SK-N-SH (cell line): ENCODE measurements at regions not wholly inside any gene's neighbourhood (a gene's known extent, or its start where the extent isn't known, plus 50 kb on each side); places are given as distances from the start of the nearest gene placed in this dataset.

Experiments used
- CTCF ChIA-PET: fragments of 300-600, 350-600 bp; formaldehyde crosslinking; extraction: SDS; loops from one replicate; lab custom pipeline; 2021; lab: Yijun Ruan, JAX
- POLR2A ChIA-PET: fragments of 350-600 bp; sonication (Branson Sonifier 250); formaldehyde crosslinking; extraction: SDS; loops from one replicate; lab custom pipeline; 2020; ENCODE audit warnings: antibody characterized with exemption, inconsistent platforms; lab: Yijun Ruan, JAX
- DNase-seq: peaks from one replicate; pipeline ENCODE4 v3.0.0; 2012
- H2AFZ ChIP-seq: fragments of 200-600 bp; sonication (generic); 2 replicates; pipeline ENCODE4 v1.8.1; 2016; ENCODE audit warnings: antibody characterized with exemption, mild to moderate bottlenecking, low read depth
- H3F3A ChIP-seq: fragments of 200-600 bp; sonication (generic); replicated peaks from 2 replicates; pipeline ENCODE3; 2016; ENCODE audit warnings: antibody characterized with exemption, mild to moderate bottlenecking; ENCODE audit not compliant: insufficient read depth
- H3K27ac ChIP-seq, 2 experiments: fragments of 200-500 bp in 1 of 2; fragments of 200-600 bp in 1 of 2; sonication (Bioruptor generic) in 1 of 2; sonication (generic), shearing (Covaris generic) in 1 of 2; 2 replicates each; pipeline versions ENCODE4 v1.5.1 to v1.6.1; 2014 to 2016; ENCODE audit warnings: low read depth in 2 of 2, inconsistent platforms in 1 of 2, low read length in 1 of 2, mild to moderate bottlenecking in 1 of 2, mixed read lengths in 1 of 2
- H3K27me3 ChIP-seq: fragments of 200-600 bp; sonication (generic), shearing (Covaris generic); 2 replicates; pipeline ENCODE4 v1.6.1; 2016; ENCODE audit warnings: mixed run types; ENCODE audit not compliant: insufficient read depth
- H3K36me3 ChIP-seq, 2 experiments: fragments of 200-500 bp in 1 of 2; fragments of 200-600 bp in 1 of 2; sonication (Bioruptor generic) in 1 of 2; sonication (generic) in 1 of 2; replicated peaks in 1 of 2; 2 replicates each; pipeline versions ENCODE3 to v1.5.1; 2014 to 2016; ENCODE audit warnings: low read length in 1 of 2, mild to moderate bottlenecking in 1 of 2; ENCODE audit not compliant: insufficient read depth in 2 of 2, control insufficient read depth in 1 of 2
- H3K4me1 ChIP-seq, 2 experiments: fragments of 200-500 bp in 1 of 2; fragments of 200-600 bp in 1 of 2; sonication (Bioruptor generic) in 1 of 2; sonication (generic), shearing (Covaris generic) in 1 of 2; 2 replicates each; pipeline versions ENCODE4 v1.5.1 to v1.6.1; 2014 to 2016; ENCODE audit warnings: low read depth in 1 of 2, low read length in 1 of 2, mixed run types in 1 of 2; ENCODE audit not compliant: insufficient read depth in 2 of 2, control insufficient read depth in 1 of 2
- H3K4me2 ChIP-seq: fragments of 200-600 bp; sonication (generic), shearing (Covaris generic); 2 replicates; pipeline ENCODE4 v1.6.1; 2017; ENCODE audit warnings: mixed run types
- H3K4me3 ChIP-seq, 2 experiments: fragments of 200-500 bp in 1 of 2; fragments of 200-600 bp in 1 of 2; sonication (Bioruptor generic) in 1 of 2; sonication (generic), shearing (Covaris generic) in 1 of 2; 2 replicates each; pipeline versions ENCODE4 v1.5.1 to v1.8.1; 2014 to 2016; ENCODE audit warnings: low read depth in 2 of 2, inconsistent platforms in 1 of 2, low read length in 1 of 2, mild to moderate bottlenecking in 1 of 2, mixed read lengths in 1 of 2, moderate library complexity in 1 of 2
- H3K79me2 ChIP-seq: fragments of 200-600 bp; sonication (generic); 2 replicates; pipeline ENCODE4 v1.8.1; 2017; ENCODE audit warnings: mild to moderate bottlenecking; ENCODE audit not compliant: insufficient read depth
- H3K9ac ChIP-seq: fragments of 200-600 bp; sonication (generic); 2 replicates; pipeline ENCODE4 v1.6.1; 2017; ENCODE audit warnings: mixed run types
- H3K9me2 ChIP-seq: fragments of 200-600 bp; sonication (generic); 2 replicates; pipeline ENCODE4 v1.6.1; 2017; ENCODE audit warnings: mixed run types
- H3K9me3 ChIP-seq: fragments of 200-600 bp; sonication (generic); 2 replicates; pipeline ENCODE4 v1.6.1; 2017; ENCODE audit warnings: mixed run types, mild to moderate bottlenecking, moderate library complexity
- H4K20me1 ChIP-seq: fragments of 200-600 bp; sonication (generic); 2 replicates; pipeline ENCODE4 v1.6.1; 2017; ENCODE audit warnings: mild to moderate bottlenecking, mixed run types; ENCODE audit not compliant: insufficient read depth
- CHD2 ChIP-seq: fragments of 150-350 bp; IDR thresholded peaks from 2 replicates; pipeline ENCODE4 v1.6.1; 2018; ENCODE audit warnings: low read length; ENCODE audit not compliant: partially characterized antibody
- ELF1 ChIP-seq: IDR thresholded peaks from 2 replicates; pipeline ENCODE4 v1.4.0; 2012
- FOSL2 ChIP-seq: IDR thresholded peaks from 2 replicates; pipeline ENCODE4 v1.4.0; 2012; ENCODE audit warnings: low read depth, mild to moderate bottlenecking, moderate library complexity, borderline replicate concordance
- FOXJ3 ChIP-seq: sonication (generic); formaldehyde crosslinking; IDR thresholded peaks from 2 replicates; pipeline ENCODE4 v1.5.1; 2020; ENCODE audit warnings: mild to moderate bottlenecking, missing genetic modification reagents
- GATA2 ChIP-seq: sonication (generic); formaldehyde crosslinking; IDR thresholded peaks from 2 replicates; pipeline ENCODE4 v1.5.0; 2020; ENCODE audit warnings: mild to moderate bottlenecking, missing genetic modification reagents
- JUND ChIP-seq: IDR thresholded peaks from 2 replicates; pipeline ENCODE4 v1.4.0; 2012
- MEF2A ChIP-seq: IDR thresholded peaks from 2 replicates; pipeline ENCODE4 v1.4.0; 2012; ENCODE audit warnings: low read depth, borderline replicate concordance
- NFIC ChIP-seq: IDR thresholded peaks from 2 replicates; pipeline ENCODE4 v1.4.0; 2012; ENCODE audit warnings: borderline replicate concordance
- POLR2AphosphoS5 ChIP-seq: IDR thresholded peaks from 2 replicates; pipeline ENCODE4 v1.6.1; 2012; ENCODE audit warnings: low read depth, low read length
- SIN3A ChIP-seq: IDR thresholded peaks from 2 replicates; pipeline ENCODE4 v1.6.1; 2012; ENCODE audit warnings: low read depth, mild to moderate bottlenecking, low read length, moderate library complexity, borderline replicate concordance
- TAF1 ChIP-seq: IDR thresholded peaks from 2 replicates; pipeline ENCODE4 v1.6.1; 2012; ENCODE audit warnings: low read depth, mild to moderate bottlenecking, low read length, moderate library complexity, borderline replicate concordance
- TCF12 ChIP-seq: IDR thresholded peaks from 2 replicates; pipeline ENCODE4 v1.4.0; 2012
- TEAD4 ChIP-seq: IDR thresholded peaks from 2 replicates; pipeline ENCODE4 v1.4.0; 2012; ENCODE audit warnings: mild to moderate bottlenecking, borderline replicate concordance; ENCODE audit not compliant: insufficient read depth
- YY1 ChIP-seq: IDR thresholded peaks from 2 replicates; pipeline ENCODE4 v1.4.0; 2012; ENCODE audit warnings: low read depth, mild to moderate bottlenecking
- WGBS: methylation state at CpG from one replicate; pipeline ENCODE4 v1.1.6; 2017; ENCODE audit warnings: low lambda C conversion rate; 5-methylcytosine and 5-hydroxymethylcytosine counted together
- TF ChIP-seq, protein P1 (sequence below): fragments of 150-350 bp; IDR thresholded peaks from 2 replicates; pipeline ENCODE4 v1.6.1; 2016; ENCODE audit warnings: mild to moderate bottlenecking, low read depth, low read length
- TF ChIP-seq, protein P2 (sequence below): IDR thresholded peaks from 2 replicates; pipeline ENCODE4; 2012
- TF ChIP-seq, protein P3 (sequence below): fragments of 200-600 bp; sonication (generic); IDR thresholded peaks from 2 replicates; pipeline ENCODE4 v1.6.1; 2017; ENCODE audit warnings: antibody characterized with exemption, mild to moderate bottlenecking, moderate library complexity
- TF ChIP-seq, protein P4 (sequence below): IDR thresholded peaks from 2 replicates; pipeline ENCODE4 v1.4.0; 2012; ENCODE audit warnings: low read depth, borderline replicate concordance
- TF ChIP-seq, protein P5 (sequence below): IDR thresholded peaks from 2 replicates; pipeline ENCODE4 v1.4.0; 2012; ENCODE audit warnings: low read depth, borderline replicate concordance
- TF ChIP-seq, protein P6 (sequence below): fragments of 150-350 bp; IDR thresholded peaks from 2 replicates; pipeline ENCODE4 v1.6.1; 2017; ENCODE audit warnings: antibody characterized with exemption, low read length, low read depth, borderline replicate concordance
- TF ChIP-seq, protein P7 (sequence below): IDR thresholded peaks from 2 replicates; pipeline ENCODE4 v1.4.0; 2012; ENCODE audit warnings: low read depth

DNA sequence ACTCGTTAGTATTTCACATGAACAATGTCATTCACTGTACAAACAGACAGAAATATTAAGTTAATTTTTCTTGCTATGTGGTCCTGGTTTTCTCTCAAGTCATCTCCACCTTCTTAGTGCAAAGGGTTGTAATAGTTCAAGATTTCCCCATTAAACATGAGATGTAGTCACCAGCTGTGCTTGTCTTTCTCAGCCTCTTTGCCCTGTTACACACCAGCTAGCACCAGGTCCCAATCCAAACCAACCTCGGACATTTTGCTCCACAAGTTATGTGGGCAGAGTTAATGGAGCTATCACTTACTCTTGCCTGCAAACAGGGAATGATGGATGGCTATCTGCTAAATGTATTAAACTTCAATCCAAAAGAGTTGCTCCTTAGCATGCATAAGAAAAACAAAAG, 328.1 kb downstream of the TLE1 start:
- H3K79me2 ChIP-seq, result no peaks in the 10 kb centered on the region
- H3K4me3 ChIP-seq, result no peak overlapping the region
- CTCF ChIA-PET, result no interaction called here
- no peak overlapping the region for H2AFZ ChIP-seq
- no peaks in the 10 kb centered on the region for H3K9me3 ChIP-seq
- no peak overlapping the region for H3K27ac ChIP-seq
- no peaks in the 10 kb centered on the region for H3K36me3 ChIP-seq
- no peaks in the 10 kb centered on the region for H3K4me1 ChIP-seq
- H3K9me2 ChIP-seq, result no peaks in the 10 kb centered on the region
- 44% methylated on average over 2 of the region's 2 CpGs for WGBS
- TF ChIP-seq FOSL2 (no peak), TCF12 (no peak), NFIC (no peak), JUND (no peak), YY1 (no peak)
- TF ChIP-seq, protein P1, sequence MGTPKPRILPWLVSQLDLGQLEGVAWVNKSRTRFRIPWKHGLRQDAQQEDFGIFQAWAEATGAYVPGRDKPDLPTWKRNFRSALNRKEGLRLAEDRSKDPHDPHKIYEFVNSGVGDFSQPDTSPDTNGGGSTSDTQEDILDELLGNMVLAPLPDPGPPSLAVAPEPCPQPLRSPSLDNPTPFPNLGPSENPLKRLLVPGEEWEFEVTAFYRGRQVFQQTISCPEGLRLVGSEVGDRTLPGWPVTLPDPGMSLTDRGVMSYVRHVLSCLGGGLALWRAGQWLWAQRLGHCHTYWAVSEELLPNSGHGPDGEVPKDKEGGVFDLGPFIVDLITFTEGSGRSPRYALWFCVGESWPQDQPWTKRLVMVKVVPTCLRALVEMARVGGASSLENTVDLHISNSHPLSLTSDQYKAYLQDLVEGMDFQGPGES, result no peak
- TF ChIP-seq, protein P2, sequence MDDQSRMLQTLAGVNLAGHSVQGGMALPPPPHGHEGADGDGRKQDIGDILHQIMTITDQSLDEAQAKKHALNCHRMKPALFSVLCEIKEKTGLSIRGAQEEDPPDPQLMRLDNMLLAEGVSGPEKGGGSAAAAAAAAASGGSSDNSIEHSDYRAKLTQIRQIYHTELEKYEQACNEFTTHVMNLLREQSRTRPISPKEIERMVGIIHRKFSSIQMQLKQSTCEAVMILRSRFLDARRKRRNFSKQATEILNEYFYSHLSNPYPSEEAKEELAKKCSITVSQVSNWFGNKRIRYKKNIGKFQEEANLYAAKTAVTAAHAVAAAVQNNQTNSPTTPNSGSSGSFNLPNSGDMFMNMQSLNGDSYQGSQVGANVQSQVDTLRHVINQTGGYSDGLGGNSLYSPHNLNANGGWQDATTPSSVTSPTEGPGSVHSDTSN, result no peak
- no peak overlapping the region for H3K9ac ChIP-seq
- DNase-seq, result no peak
- H3K27me3 ChIP-seq, result no peaks in the 10 kb centered on the region
- no peak overlapping the region for H3K4me2 ChIP-seq
- H3F3A ChIP-seq, result no peaks in the 10 kb centered on the region
- H4K20me1 ChIP-seq, result no peaks in the 10 kb centered on the region
- POLR2A ChIA-PET, result no interaction called here

DNA sequence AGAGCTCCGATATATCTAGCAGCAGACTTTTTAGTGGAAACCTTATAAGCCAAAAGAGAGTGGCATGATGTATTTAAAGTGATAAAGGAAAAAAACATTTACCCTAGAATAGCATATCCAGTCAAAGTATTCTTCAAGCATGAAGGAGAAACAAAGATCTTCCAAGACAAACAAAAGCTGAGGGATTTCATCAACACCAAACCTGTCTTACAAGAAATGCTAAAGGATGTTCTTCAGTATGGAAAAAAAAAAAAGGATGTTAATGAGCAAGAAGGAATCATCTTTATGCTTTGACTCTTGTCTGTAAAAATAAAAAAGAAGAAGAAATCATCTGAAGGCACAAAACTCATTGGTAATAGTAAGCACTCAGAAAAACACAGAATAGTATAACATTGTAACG, 338.2 kb downstream of the TLE1 start:
- Histone ChIP-seq H3K27ac (no peak overlapping the region), H3K9me3 (no peaks in the 10 kb centered on the region), H3K36me3 (no peaks in the 10 kb centered on the region), H3K79me2 (no peaks in the 10 kb centered on the region), H3K4me1 (no peaks in the 10 kb centered on the region), H3K4me2 (no peak overlapping the region), H3F3A (no peaks in the 10 kb centered on the region), H3K27me3 (no peaks in the 10 kb centered on the region), H2AFZ (no peak overlapping the region), H3K9ac (no peak overlapping the region), H3K4me3 (no peak overlapping the region), H3K9me2 (no peaks in the 10 kb centered on the region), H4K20me1 (no peaks in the 10 kb centered on the region)
- ChIA-PET POLR2A (no interaction called here), CTCF (interaction anchor here (0.6 kb wide), 1 partner anchor 49 kb away, joined by 3 read pairs; no protein-coding TSS in a partner anchor)
- no peak for DNase-seq
- 39% methylated on average over 2 of the region's 2 CpGs for WGBS
- TF ChIP-seq, protein P3, sequence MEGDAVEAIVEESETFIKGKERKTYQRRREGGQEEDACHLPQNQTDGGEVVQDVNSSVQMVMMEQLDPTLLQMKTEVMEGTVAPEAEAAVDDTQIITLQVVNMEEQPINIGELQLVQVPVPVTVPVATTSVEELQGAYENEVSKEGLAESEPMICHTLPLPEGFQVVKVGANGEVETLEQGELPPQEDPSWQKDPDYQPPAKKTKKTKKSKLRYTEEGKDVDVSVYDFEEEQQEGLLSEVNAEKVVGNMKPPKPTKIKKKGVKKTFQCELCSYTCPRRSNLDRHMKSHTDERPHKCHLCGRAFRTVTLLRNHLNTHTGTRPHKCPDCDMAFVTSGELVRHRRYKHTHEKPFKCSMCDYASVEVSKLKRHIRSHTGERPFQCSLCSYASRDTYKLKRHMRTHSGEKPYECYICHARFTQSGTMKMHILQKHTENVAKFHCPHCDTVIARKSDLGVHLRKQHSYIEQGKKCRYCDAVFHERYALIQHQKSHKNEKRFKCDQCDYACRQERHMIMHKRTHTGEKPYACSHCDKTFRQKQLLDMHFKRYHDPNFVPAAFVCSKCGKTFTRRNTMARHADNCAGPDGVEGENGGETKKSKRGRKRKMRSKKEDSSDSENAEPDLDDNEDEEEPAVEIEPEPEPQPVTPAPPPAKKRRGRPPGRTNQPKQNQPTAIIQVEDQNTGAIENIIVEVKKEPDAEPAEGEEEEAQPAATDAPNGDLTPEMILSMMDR, result no peak
- TF ChIP-seq, protein P4, sequence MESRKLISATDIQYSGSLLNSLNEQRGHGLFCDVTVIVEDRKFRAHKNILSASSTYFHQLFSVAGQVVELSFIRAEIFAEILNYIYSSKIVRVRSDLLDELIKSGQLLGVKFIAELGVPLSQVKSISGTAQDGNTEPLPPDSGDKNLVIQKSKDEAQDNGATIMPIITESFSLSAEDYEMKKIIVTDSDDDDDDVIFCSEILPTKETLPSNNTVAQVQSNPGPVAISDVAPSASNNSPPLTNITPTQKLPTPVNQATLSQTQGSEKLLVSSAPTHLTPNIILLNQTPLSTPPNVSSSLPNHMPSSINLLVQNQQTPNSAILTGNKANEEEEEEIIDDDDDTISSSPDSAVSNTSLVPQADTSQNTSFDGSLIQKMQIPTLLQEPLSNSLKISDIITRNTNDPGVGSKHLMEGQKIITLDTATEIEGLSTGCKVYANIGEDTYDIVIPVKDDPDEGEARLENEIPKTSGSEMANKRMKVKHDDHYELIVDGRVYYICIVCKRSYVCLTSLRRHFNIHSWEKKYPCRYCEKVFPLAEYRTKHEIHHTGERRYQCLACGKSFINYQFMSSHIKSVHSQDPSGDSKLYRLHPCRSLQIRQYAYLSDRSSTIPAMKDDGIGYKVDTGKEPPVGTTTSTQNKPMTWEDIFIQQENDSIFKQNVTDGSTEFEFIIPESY, result no peak
- TF ChIP-seq FOXJ3 (CRISPR knock-in tag) (no peak), YY1 (no peak), SIN3A (no peak), TAF1 (no peak), MEF2A (no peak), ELF1 (no peak), NFIC (no peak), TEAD4 (no peak), CHD2 (no peak), GATA2 (CRISPR knock-in tag) (no peak), POLR2AphosphoS5 (no peak)
- TF ChIP-seq, protein P5, sequence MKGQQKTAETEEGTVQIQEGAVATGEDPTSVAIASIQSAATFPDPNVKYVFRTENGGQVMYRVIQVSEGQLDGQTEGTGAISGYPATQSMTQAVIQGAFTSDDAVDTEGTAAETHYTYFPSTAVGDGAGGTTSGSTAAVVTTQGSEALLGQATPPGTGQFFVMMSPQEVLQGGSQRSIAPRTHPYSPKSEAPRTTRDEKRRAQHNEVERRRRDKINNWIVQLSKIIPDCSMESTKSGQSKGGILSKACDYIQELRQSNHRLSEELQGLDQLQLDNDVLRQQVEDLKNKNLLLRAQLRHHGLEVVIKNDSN, result no peak
- TF ChIP-seq, protein P6, sequence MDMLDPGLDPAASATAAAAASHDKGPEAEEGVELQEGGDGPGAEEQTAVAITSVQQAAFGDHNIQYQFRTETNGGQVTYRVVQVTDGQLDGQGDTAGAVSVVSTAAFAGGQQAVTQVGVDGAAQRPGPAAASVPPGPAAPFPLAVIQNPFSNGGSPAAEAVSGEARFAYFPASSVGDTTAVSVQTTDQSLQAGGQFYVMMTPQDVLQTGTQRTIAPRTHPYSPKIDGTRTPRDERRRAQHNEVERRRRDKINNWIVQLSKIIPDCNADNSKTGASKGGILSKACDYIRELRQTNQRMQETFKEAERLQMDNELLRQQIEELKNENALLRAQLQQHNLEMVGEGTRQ, result no peak
- TF ChIP-seq, protein P7, sequence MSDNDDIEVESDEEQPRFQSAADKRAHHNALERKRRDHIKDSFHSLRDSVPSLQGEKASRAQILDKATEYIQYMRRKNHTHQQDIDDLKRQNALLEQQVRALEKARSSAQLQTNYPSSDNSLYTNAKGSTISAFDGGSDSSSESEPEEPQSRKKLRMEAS, result no peak
